NCI-H345 treated with DMSO at 0.1 percent for 48 hours (cell line): ENCODE measurements at regions not wholly inside any gene's neighbourhood (a gene's known extent, or its start where the extent isn't known, plus 50 kb on each side); places are given as distances from the start of the nearest gene placed in this dataset.

ENCODE experiments used
- DNase-seq: peaks from one replicate; lab custom pipeline; 2025; ENCODE audit not compliant: unreplicated experiment; lab: John Stamatoyannopoulos, UW

DNA sequence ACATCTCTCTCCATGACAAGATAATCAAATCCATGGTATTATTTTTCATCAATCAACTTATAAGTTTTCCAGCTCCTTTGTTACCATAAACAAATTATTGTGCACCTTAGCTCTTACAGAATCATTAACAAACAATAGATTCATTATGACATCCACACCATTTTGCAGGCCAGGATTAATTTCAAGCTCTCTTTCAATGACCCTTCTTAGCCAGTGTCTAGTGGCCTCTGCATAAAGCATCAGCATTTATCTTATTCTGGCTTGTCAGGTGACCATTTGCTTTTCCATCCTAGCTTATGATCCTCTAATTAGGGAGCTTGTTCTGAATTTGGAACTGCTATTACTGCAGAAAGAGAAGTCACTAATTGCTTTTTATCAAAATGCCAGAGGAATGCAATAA, 806.2 kb upstream of the CHAC2 start:
- no peak for DNase-seq

GRCh38 chr2:52960881-52961280, 806.7 kb upstream of the CHAC2 start:
- no peak for DNase-seq

GRCh38 chr2:52959801-52960200, 807.8 kb upstream of the CHAC2 start:
- no peak for DNase-seq

- no peak for DNase-seq
Measured at GRCh38 chr2:52956766-52957165, 810.8 kb upstream of the CHAC2 start.

GRCh38 chr2:52956118-52956517, 811.5 kb upstream of the CHAC2 start:
- no peak for DNase-seq

GRCh38 chr2:52955079-52955478, 812.5 kb upstream of the CHAC2 start:
- DNase-seq, result no peak

GRCh38 chr2:52940101-52940500, 827.5 kb upstream of the CHAC2 start:
- DNase-seq, result no peak

DNA sequence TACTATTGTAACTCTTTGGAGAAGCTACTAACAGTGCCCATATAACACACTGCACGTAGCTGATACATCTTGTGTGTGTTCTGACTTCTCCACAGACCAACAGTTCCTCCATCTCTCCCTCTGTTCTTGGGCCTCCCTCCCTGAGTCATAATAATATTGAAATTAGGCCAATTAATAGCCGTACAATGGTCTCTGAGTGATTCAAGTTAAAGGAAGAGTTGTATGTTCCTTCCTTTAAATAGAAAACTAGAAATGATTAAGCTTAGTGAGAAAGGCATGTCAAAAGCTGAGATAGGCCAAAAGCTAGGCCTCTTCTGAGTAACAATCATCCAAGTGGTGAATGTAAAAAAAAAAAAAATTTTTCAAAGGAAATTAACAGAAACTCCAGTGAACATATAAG, 828.4 kb upstream of the CHAC2 start:
- no peak for DNase-seq

DNA sequence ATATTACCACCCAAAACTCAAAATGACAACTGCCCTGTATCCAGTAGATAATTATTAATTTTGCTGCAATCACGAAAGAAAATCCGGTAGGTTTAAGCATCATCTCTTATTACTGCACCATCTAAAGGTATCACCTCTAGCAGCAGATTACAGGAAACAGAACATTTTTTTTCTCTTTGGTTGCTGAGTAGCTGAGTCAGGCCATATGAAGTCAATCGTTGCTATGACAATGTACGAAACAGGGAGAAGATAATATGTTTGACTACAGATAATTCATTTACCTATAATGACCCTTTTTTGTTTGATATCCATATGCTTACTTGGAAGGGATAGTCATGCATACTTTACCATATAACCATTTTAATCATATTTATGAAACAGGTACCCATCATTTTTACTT, 831.6 kb upstream of the CHAC2 start:
- no peak for DNase-seq

DNA sequence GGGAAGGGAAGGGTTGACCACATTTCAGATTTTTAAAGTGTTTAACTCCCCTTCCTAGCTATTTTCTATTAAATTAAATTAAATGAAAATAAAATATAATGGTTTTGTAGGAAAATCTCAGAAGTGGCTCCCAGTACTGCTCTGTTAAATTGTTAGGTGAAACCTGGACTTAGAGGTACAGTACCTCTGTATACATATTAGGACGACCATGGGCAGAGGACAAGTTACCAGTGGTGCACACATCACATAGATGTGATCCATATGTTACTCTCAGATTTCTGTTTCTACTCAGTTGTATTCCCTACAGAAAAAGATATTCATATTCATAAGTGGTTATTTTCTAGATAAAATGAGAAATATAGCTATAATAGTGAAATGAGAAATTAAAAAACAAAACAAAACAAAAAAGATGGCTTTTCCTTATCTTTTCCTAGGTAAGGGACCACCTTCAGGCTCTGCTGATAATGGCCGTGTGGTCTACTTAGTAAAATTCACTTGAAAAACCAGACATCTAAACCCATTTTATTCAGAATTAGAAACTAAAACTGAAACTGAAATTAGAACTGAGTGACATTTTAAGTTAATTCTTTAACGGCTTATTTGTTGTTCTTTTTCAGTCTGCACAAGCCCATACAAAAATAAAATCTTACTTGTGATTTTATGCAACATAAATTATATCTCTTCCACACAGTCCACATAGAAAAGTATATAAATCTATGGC, 832.5 kb upstream of the CHAC2 start:
- no peak for DNase-seq

DNA sequence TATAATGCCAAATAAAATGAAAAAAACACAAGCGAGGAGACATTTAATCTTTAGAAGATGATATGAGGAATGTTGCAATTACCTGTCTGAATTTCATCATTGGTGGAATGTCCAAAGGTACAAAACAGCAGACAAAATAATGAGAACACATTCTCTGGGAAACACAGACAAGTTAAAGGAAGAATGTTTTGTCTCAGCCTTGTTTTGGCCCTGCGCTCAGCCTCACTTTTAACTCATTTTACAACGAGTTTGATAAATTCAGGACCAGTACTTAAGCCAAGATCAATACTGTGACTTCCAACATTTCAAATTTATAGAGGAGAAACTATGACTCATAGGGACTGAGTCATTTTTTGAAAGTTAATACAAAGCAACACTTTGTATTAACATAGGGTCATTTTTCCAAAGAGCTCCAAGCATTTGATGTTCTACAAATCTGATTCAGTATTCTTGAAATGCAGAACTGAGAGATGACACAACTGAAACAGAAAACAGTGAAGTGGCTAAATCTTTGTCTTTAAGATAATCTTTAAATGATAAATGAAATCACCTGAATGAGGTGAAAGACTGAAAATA, 833.2 kb upstream of the CHAC2 start:
- no peak for DNase-seq

GRCh38 chr2:52933878-52934277, 833.7 kb upstream of the CHAC2 start:
- no peak for DNase-seq

- no peak for DNase-seq
Measured at GRCh38 chr2:52931660-52932059, 835.9 kb upstream of the CHAC2 start.

GRCh38 chr2:52929412-52929811, 838.2 kb upstream of the CHAC2 start:
- DNase-seq, result no peak

DNA sequence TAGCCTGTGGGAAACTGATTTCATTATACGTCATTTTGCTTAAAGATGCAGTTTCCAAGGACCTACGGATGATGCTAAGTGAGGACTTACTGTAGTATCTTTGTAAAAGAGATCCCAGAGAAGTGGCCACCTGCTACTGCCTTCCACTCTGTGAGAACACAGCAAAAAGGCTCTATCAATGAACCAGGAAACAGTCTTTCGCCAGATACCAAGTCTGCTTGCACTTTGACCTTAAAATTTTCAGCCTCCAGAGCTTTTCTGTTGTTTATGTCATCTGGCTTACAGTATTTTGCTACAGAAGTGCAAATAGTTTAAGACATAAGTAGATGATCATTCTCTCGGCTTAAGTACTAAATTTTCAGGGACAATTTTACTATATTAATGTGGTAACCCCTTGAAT, 847.9 kb upstream of the CHAC2 start:
- no peak for DNase-seq

DNA sequence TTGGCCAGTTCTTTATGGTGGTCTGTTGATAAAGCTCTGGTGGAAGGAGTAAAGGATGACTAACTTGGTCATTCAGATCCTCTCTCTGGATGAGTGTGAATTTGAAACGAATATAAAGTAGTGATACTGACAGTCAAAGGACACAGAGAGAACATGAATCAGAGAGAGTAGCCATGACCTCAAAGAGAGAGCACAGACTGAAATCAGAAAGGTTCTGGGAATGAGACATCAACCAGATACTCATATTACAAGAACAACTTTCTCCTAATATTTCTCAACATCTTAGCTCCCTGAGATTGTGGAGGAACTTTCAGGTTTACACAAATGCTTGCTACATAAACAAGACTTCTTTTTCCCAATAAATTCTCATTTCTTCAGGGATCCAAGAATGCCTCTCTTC, 849.1 kb upstream of the CHAC2 start:
- no peak for DNase-seq

- no peak for DNase-seq
Measured at GRCh38 chr2:52916981-52917380, 850.6 kb upstream of the CHAC2 start.

DNA sequence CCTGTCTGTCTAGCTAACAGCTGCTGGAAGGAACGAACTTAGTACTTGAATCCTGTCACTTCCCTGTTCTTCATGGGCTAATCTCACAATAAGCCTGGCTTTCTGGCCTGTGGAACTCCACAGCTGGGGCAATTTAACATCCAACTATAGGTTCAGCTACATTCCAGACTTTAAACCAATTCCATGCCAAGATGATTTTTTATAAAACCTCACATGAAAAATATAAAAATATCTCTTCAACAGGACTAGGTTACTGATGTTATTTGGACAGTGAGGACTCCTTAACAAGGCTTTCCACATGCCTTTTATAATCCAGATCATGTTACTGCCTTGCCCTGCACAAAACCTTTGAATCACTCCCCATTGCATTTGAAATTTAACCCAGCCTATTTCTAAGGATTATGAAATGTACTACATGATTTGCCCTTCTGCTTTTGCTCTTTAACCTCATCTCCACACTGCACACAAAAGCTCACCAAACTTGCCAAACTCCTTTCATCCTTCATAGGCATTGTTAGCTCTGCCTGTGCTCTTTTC, 863.2 kb upstream of the CHAC2 start:
- no peak for DNase-seq

DNA sequence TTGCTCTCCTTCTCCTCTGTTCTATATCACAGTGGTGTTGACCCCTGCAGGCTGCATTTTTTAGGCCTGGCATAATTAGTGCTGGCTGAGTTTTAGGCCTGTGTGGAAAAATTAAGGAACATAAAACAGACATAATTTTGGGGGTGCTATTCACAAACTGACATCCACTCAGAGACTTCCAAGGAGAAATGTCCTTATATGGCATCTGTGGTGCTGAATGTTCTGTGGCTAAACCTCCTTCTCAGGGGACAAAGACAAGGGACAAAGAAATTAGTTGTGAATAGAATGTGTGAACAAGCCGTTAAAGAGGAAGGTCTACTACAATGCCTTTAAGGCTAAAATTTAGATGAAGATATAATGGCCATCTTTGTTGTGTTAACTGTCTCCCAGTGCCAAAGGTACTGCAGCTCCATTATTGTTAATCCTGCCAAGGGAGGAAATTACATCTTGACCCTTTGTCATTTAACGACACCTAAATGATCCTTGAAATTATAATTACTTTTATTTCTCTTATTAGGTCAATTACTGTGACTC, 870.0 kb upstream of the CHAC2 start:
- no peak for DNase-seq

- no peak for DNase-seq
Measured at GRCh38 chr2:52895726-52896340, 871.8 kb upstream of the CHAC2 start.

GRCh38 chr2:52886556-52886955, 881.0 kb upstream of the CHAC2 start:
- DNase-seq, result no peak

GRCh38 chr2:52884761-52885352, 882.7 kb upstream of the CHAC2 start:
- no peak for DNase-seq
